GM23338 (cell line): ENCODE measurements at regions not wholly inside any gene's neighbourhood (a gene's known extent, or its start where the extent isn't known, plus 50 kb on each side); places are given as distances from the start of the nearest gene placed in this dataset.

Experiments used
- ATAC-seq: fragments of 200-7000 bp; cut with Tn5 transposase; 3 replicates; pipeline ENCODE4 v1.9.1; 2020
- DNase-seq: peaks from one replicate; pipeline ENCODE4 v3.0.0-alpha.2; 2015; ENCODE audit warnings: low spot score
- H2AFZ ChIP-seq: fragments of 200-600 bp; sonication (generic); 2 replicates; pipeline ENCODE4 v1.8.0; 2016; ENCODE audit warnings: antibody characterized with exemption, mild to moderate bottlenecking, moderate library complexity
- H3F3A ChIP-seq: fragments of 200-600 bp; sonication (generic); replicated peaks from 2 replicates; pipeline ENCODE4 v1.8.0; 2017; ENCODE audit warnings: antibody characterized with exemption, mixed run types, low read depth
- H3K27ac ChIP-seq: fragments of 200-600 bp; sonication (generic); 2 replicates; pipeline ENCODE4 v1.6.1; 2016; ENCODE audit warnings: low read depth
- H3K27me3 ChIP-seq: fragments of 200-600 bp; sonication (generic); 2 replicates; pipeline ENCODE4 v1.8.0; 2016; ENCODE audit warnings: mild to moderate bottlenecking, mixed run types, moderate library complexity; ENCODE audit not compliant: insufficient read depth
- H3K36me3 ChIP-seq: fragments of 200-600 bp; sonication (generic); 2 replicates; pipeline ENCODE4 v1.8.0; 2016; ENCODE audit warnings: mild to moderate bottlenecking; ENCODE audit not compliant: insufficient read depth
- H3K4me1 ChIP-seq: fragments of 200-600 bp; sonication (generic); 2 replicates; pipeline ENCODE4 v1.8.0; 2016; ENCODE audit warnings: mild to moderate bottlenecking, moderate library complexity; ENCODE audit not compliant: insufficient read depth
- H3K4me2 ChIP-seq: fragments of 200-600 bp; sonication (generic); 2 replicates; pipeline ENCODE4 v1.7.1; 2017; ENCODE audit warnings: mixed run types
- H3K4me3 ChIP-seq: fragments of 200-600 bp; sonication (generic); 2 replicates; pipeline ENCODE4 v1.6.1; 2016; ENCODE audit warnings: mixed run types
- H3K79me2 ChIP-seq: fragments of 200-600 bp; sonication (generic); replicated peaks from 2 replicates; pipeline ENCODE4 v1.8.0; 2017; ENCODE audit warnings: mild to moderate bottlenecking; ENCODE audit not compliant: insufficient read depth
- H3K9me2 ChIP-seq: fragments of 200-600 bp; sonication (generic); 2 replicates; pipeline ENCODE4 v1.8.0; 2017; ENCODE audit not compliant: insufficient read depth
- H4K20me1 ChIP-seq: fragments of 200-600 bp; sonication (generic); replicated peaks from 2 replicates; pipeline ENCODE4 v1.8.0; 2017; ENCODE audit warnings: mild to moderate bottlenecking; ENCODE audit not compliant: insufficient read depth
- H3K27ac Mint-ChIP-seq: 2 replicates; pipeline ENCODE4 v1.8.0; 2020; ENCODE audit warnings: inconsistent platforms, mild to moderate bottlenecking, moderate library complexity, mixed read lengths
- H3K27me3 Mint-ChIP-seq: 3 replicates; pipeline ENCODE4 v1.8.0; 2022; ENCODE audit warnings: low read depth, mild to moderate bottlenecking, moderate library complexity, mixed read lengths, inconsistent platforms; ENCODE audit not compliant: insufficient read depth, poor library complexity
- H3K36me3 Mint-ChIP-seq: 3 replicates; pipeline ENCODE4 v1.8.0; 2021; ENCODE audit warnings: low read depth, mild to moderate bottlenecking, inconsistent platforms, moderate library complexity, mixed read lengths
- H3K4me1 Mint-ChIP-seq: 3 replicates; pipeline ENCODE4 v1.8.0; 2020; ENCODE audit warnings: mild to moderate bottlenecking, inconsistent platforms, mixed read lengths
- H3K4me3 Mint-ChIP-seq: 3 replicates; pipeline ENCODE4 v1.8.0; 2021; ENCODE audit warnings: moderate library complexity, mild to moderate bottlenecking, inconsistent platforms, mixed read lengths
- H3K9me3 Mint-ChIP-seq: 3 replicates; pipeline ENCODE4 v1.8.0; 2020; ENCODE audit warnings: moderate library complexity, mild to moderate bottlenecking, inconsistent platforms, mixed read lengths
- EZH2phosphoT487 ChIP-seq: fragments of 200-600 bp; sonication (generic); IDR thresholded peaks from one replicate; pipeline ENCODE4 v1.8.1; 2018; ENCODE audit warnings: antibody characterized with exemption; ENCODE audit not compliant: unreplicated experiment
- JUNB ChIP-seq: IDR thresholded peaks from one replicate; pipeline ENCODE4 v1.6.1; 2016; ENCODE audit warnings: antibody characterized with exemption; ENCODE audit not compliant: unreplicated experiment
- NANOG ChIP-seq: IDR thresholded peaks from 2 replicates; pipeline ENCODE4 v1.6.1; 2016; ENCODE audit warnings: antibody characterized with exemption, borderline replicate concordance
- ZNF331 ChIP-seq: fragments of 250-450 bp; sonication (Bioruptor Pico); IDR thresholded peaks from 2 replicates; pipeline ENCODE4 v1.5.0; 2020; ENCODE audit warnings: low read depth, mild to moderate bottlenecking, moderate library complexity

- Histone ChIP-seq H3K4me2 (no peak overlapping the region), H4K20me1 (no peaks in the 10 kb centered on the region), H3K27ac (no peak overlapping the region), H3K9me2 (0 out of 2 replicates have a peak, but pooled peaks cover 3% of the 10 kb centered on the region), H3K4me1 (peaks cover 6% of the 10 kb centered on the region), H3K79me2 (no peaks in the 10 kb centered on the region), H3F3A (no peaks in the 10 kb centered on the region), H2AFZ (no peak overlapping the region), H3K4me3 (no peak overlapping the region), H3K36me3 (no peaks in the 10 kb centered on the region; the same call in 1 of the 2 replicates), H3K27me3 (no peaks in the 10 kb centered on the region)
- ATAC-seq (no peak), DNase-seq (no peak)
- H3K27ac Mint-ChIP-seq: no peak overlapping the region
- H3K9me3 Mint-ChIP-seq: peaks cover 33% of the 10 kb centered on the region
- no peaks in the 10 kb centered on the region for H3K27me3 Mint-ChIP-seq
- H3K4me1 Mint-ChIP-seq: peaks cover 12% of the 10 kb centered on the region
- H3K36me3 Mint-ChIP-seq: peaks cover 34% of the 10 kb centered on the region; the same call in 2 of the 3 replicates
- TF ChIP-seq ZNF331 (CRISPR knock-in tag): no peak
- TF ChIP-seq NANOG: no peak
- H3K4me3 Mint-ChIP-seq: no peak overlapping the region
Measured at GRCh38 chr11:34794696-34795095, 121.5 kb downstream of the APIP start.

- H3K4me1 ChIP-seq: peaks cover 6% of the 10 kb centered on the region
- H3K79me2 ChIP-seq: no peaks in the 10 kb centered on the region
- H3K4me3 Mint-ChIP-seq: no peak overlapping the region
- H3K27me3 Mint-ChIP-seq: no peaks in the 10 kb centered on the region
- H3K36me3 Mint-ChIP-seq: peaks cover 35% of the 10 kb centered on the region; the same call in 2 of the 3 replicates
- ATAC-seq (no peak), DNase-seq (no peak)
- no peaks in the 10 kb centered on the region for H3K27me3 ChIP-seq
- no peaks in the 10 kb centered on the region for H4K20me1 ChIP-seq
- TF ChIP-seq EZH2phosphoT487: no peak
- peaks cover 33% of the 10 kb centered on the region for H3K9me3 Mint-ChIP-seq
- no peak overlapping the region for H2AFZ ChIP-seq
- H3K27ac Mint-ChIP-seq: no peak overlapping the region; the same call in 1 of the 2 replicates
- H3K9me2 ChIP-seq: no peaks in the 10 kb centered on the region
- no peak overlapping the region for H3K4me3 ChIP-seq
- H3K4me2 ChIP-seq: no peak overlapping the region
- peaks cover 12% of the 10 kb centered on the region for H3K4me1 Mint-ChIP-seq
- H3F3A ChIP-seq: no peaks in the 10 kb centered on the region
- no peak overlapping the region for H3K27ac ChIP-seq
- H3K36me3 ChIP-seq: no peaks in the 10 kb centered on the region; the same call in 1 of the 2 replicates
Measured at GRCh38 chr11:34793666-34794065, 122.5 kb downstream of the APIP start.

- peaks cover 12% of the 10 kb centered on the region for H3K4me1 Mint-ChIP-seq
- H3K27me3 Mint-ChIP-seq: no peaks in the 10 kb centered on the region
- ATAC-seq: no peak
Measured at GRCh38 chr11:34792814-34793258, 123.3 kb downstream of the APIP start.

More at GRCh38 chr11:34792814-34793258, 123.3 kb downstream of the APIP start:
- H3K4me3 Mint-ChIP-seq: no peak overlapping the region
- peaks cover 26% of the 10 kb centered on the region; the same call in 2 of the 3 replicates for H3K36me3 Mint-ChIP-seq
- no peaks in the 10 kb centered on the region for H3K79me2 ChIP-seq
- H3K27me3 ChIP-seq: no peaks in the 10 kb centered on the region
- H4K20me1 ChIP-seq: no peaks in the 10 kb centered on the region
- H3K27ac ChIP-seq: no peak overlapping the region
- no peak overlapping the region; the same call in 1 of the 2 replicates for H3K4me2 ChIP-seq
- peaks cover 25% of the 10 kb centered on the region for H3K9me3 Mint-ChIP-seq
- 0 out of 2 replicates have a peak overlapping the region, but pooled peaks have one; percentile 10 for H3K27ac Mint-ChIP-seq
- no peak for TF ChIP-seq JUNB
- H3K9me2 ChIP-seq: no peaks in the 10 kb centered on the region
- no peak overlapping the region for H2AFZ ChIP-seq
- H3K36me3 ChIP-seq: no peaks in the 10 kb centered on the region; the same call in 1 of the 2 replicates
- no peaks in the 10 kb centered on the region for H3F3A ChIP-seq
- DNase-seq: no peak
- H3K4me1 ChIP-seq: peaks cover 6% of the 10 kb centered on the region
- no peak overlapping the region for H3K4me3 ChIP-seq
